CD14-positive monocyte (primary cell): ENCODE measurements at regions not wholly inside any gene's neighbourhood (a gene's known extent, or its start where the extent isn't known, plus 50 kb on each side); places are given as distances from the start of the nearest gene placed in this dataset.

Experiments
- DNase-seq, 3 donors: peaks; one replicate each; pipeline ENCODE4 v3.0.0-alpha.2; 2011 to 2022
- H2AFZ ChIP-seq: 2 replicates; pipeline ENCODE4 v1.6.0; 2012; ENCODE audit warnings: mild to moderate bottlenecking, low read depth, low read length, inconsistent platforms; ENCODE audit not compliant: insufficient read depth, poor library complexity, severe bottlenecking
- H3K27ac ChIP-seq, 2 donors: 1 replicate in 1 of 2; 2 replicates in 1 of 2; pipeline ENCODE4 v1.5.1; 2012 to 2013; ENCODE audit warnings: low read length in 2 of 2, control low read depth in 1 of 2, inconsistent platforms in 1 of 2, low read depth in 1 of 2, mild to moderate bottlenecking in 1 of 2
- H3K27me3 ChIP-seq, 2 donors: one replicate each; pipeline versions ENCODE4 v1.6.0 to v1.6.1; 2011 to 2013; ENCODE audit warnings: low read length in 2 of 2; ENCODE audit not compliant: control insufficient read depth in 2 of 2, insufficient read depth in 2 of 2
- H3K36me3 ChIP-seq, 2 donors: replicated peaks in 1 of 2; 1 replicate in 1 of 2; 2 replicates in 1 of 2; pipeline versions ENCODE4 v1.5.1 to v1.6.1; 2012 to 2013; ENCODE audit warnings: low read length in 2 of 2, control low read depth in 1 of 2, inconsistent platforms in 1 of 2, mild to moderate bottlenecking in 1 of 2; ENCODE audit not compliant: insufficient read depth in 2 of 2, control insufficient read depth in 1 of 2
- H3K4me1 ChIP-seq, 2 donors: 1 replicate in 1 of 2; 2 replicates in 1 of 2; pipeline versions ENCODE4 v1.5.1 to v1.6.1; 2012 to 2013; ENCODE audit warnings: low read length in 2 of 2, control low read depth in 1 of 2, inconsistent platforms in 1 of 2, mild to moderate bottlenecking in 1 of 2, moderate library complexity in 1 of 2; ENCODE audit not compliant: insufficient read depth in 2 of 2, control insufficient read depth in 1 of 2
- H3K4me2 ChIP-seq: replicated peaks from 2 replicates; pipeline ENCODE3; 2012; ENCODE audit warnings: low read length, moderate library complexity, mild to moderate bottlenecking; ENCODE audit not compliant: poor library complexity, severe bottlenecking; ENCODE audit errors: extremely low read depth
- H3K4me3 ChIP-seq, 3 experiments: fragments of 200-600 bp in 1 of 3; sonication (generic) in 1 of 3; replicated peaks in 1 of 3; 1 replicate in 2 of 3; 2 replicates in 1 of 3; pipeline ENCODE4 v1.5.1; 2011 to 2013; ENCODE audit warnings: low read length in 3 of 3, mild to moderate bottlenecking in 3 of 3, control low read depth in 2 of 3, low read depth in 2 of 3, inconsistent platforms in 1 of 3, moderate library complexity in 1 of 3
- H3K79me2 ChIP-seq: 2 replicates; pipeline ENCODE4 v1.6.0; 2012; ENCODE audit warnings: mild to moderate bottlenecking, control low read depth, inconsistent platforms, low read length, moderate library complexity; ENCODE audit not compliant: insufficient read depth
- H3K9ac ChIP-seq: 2 replicates; pipeline ENCODE4 v1.6.0; 2017; ENCODE audit warnings: low read length, mild to moderate bottlenecking; ENCODE audit not compliant: insufficient read depth, poor library complexity, severe bottlenecking
- H3K9me3 ChIP-seq, 2 donors: replicated peaks in 1 of 2; 1 replicate in 1 of 2; 2 replicates in 1 of 2; pipeline versions ENCODE4 v1.5.1 to v1.6.1; 2012 to 2013; ENCODE audit warnings: low read length in 2 of 2, control low read depth in 1 of 2; ENCODE audit not compliant: control insufficient read depth in 1 of 2, insufficient read depth in 1 of 2
- H4K20me1 ChIP-seq: 2 replicates; pipeline ENCODE4 v1.6.0; 2012; ENCODE audit warnings: mild to moderate bottlenecking, low read length, control low read depth, moderate library complexity; ENCODE audit not compliant: insufficient read depth
- H3K27ac Mint-ChIP-seq, 7 donors: one replicate each; pipeline ENCODE4 v1.8.0; 2020; ENCODE audit warnings: mild to moderate bottlenecking in 7 of 7, mixed read lengths in 7 of 7, moderate library complexity in 6 of 7, inconsistent platforms in 2 of 7
- H3K27me3 Mint-ChIP-seq, 3 donors: one replicate each; pipeline ENCODE4 v1.8.0; 2021 to 2022; ENCODE audit warnings: low read depth in 3 of 3, mild to moderate bottlenecking in 3 of 3, mixed read lengths in 3 of 3, moderate library complexity in 3 of 3, inconsistent platforms in 1 of 3
- H3K36me3 Mint-ChIP-seq, 2 donors: one replicate each; pipeline ENCODE4 v1.8.0; 2020; ENCODE audit warnings: mixed read lengths in 2 of 2, inconsistent platforms in 1 of 2, mild to moderate bottlenecking in 1 of 2
- H3K4me1 Mint-ChIP-seq: one replicate; pipeline ENCODE4 v1.8.0; 2020; ENCODE audit warnings: mild to moderate bottlenecking, mixed read lengths
- H3K4me3 Mint-ChIP-seq, 2 donors: one replicate each; pipeline ENCODE4 v1.8.0; 2020; ENCODE audit warnings: mild to moderate bottlenecking in 2 of 2, mixed read lengths in 2 of 2, moderate library complexity in 1 of 2
- H3K9me3 Mint-ChIP-seq, 7 donors: one replicate each; pipeline ENCODE4 v1.8.0; 2020 to 2022; ENCODE audit warnings: mixed read lengths in 7 of 7, mild to moderate bottlenecking in 6 of 7, moderate library complexity in 6 of 7, inconsistent platforms in 2 of 7
- WGBS: methylation state at CpG from one replicate; pipeline ENCODE4 v1.1.5; 2013; ENCODE audit warnings: missing lambda C conversion rate; ENCODE audit not compliant: insufficient coverage; 5-methylcytosine and 5-hydroxymethylcytosine counted together
- intact Hi-C, 2 donors: fragments of 100-400 bp; cut with micrococcal nuclease; formaldehyde crosslinking; loops; one replicate each; pipeline versions ENCODE4 v1.15.0 to v1.15.1; 2023
- TF ChIP-seq, protein P1 (sequence below): fragments of 200-600 bp; IDR thresholded peaks from one replicate; pipeline ENCODE4 v1.8.0; 2022; ENCODE audit warnings: antibody characterized with exemption, mild to moderate bottlenecking

DNA sequence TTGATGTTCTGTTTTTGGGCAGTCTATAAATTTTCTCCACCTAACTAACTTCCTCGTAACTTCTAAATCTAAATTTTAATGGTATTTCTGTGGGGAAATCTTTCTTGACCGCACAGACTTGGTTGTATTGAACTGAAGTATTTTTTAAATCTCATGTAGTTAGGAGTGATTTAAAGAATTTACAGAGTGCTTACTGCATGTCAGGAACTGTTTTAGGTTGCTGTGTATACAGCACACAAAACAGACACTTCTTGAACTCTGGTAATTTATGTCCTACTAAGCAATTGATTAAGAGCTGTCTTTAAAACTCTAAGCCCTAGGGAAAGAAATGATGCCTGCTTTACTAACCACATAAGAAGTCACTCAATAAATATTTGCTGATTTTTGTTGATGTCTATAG, 1350.2 kb downstream of the ZPLD1 start:
- DNase-seq = no peak

DNA sequence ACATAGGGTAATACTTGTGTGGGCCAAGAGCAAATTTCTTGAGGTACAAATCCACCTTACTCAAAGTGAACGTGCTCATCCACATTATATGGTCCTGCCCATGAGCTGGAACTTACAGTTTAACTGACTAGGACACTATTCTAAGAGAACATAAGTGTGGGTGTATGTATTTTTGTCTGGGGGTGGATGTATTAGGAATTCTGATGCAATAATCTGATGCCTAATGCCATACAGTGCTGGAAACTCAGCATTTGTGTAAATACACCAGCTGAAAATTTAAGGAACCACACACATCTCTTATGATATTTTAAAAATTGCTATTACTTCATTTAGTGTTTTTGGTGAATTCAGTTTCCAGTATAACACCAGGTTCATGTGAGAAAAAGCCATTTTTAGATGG, 1350.7 kb downstream of the ZPLD1 start:
- no peak for DNase-seq
- no peak overlapping the region for H3K27ac ChIP-seq
- H3K4me1 ChIP-seq = no peaks in the 10 kb centered on the region
- Mint-ChIP-seq H3K27me3 (no peaks in the 10 kb centered on the region), H3K9me3 (no peaks in the 10 kb centered on the region), H3K4me1 (no peaks in the 10 kb centered on the region), H3K4me3 (no peak overlapping the region), H3K27ac (no peak overlapping the region), H3K36me3 (no peaks in the 10 kb centered on the region)
- intact Hi-C loops = no loop called here
- H3K9me3 ChIP-seq = peaks cover 0 to 3% of the 10 kb centered on the region in 2 donors
- TF ChIP-seq, protein P1, sequence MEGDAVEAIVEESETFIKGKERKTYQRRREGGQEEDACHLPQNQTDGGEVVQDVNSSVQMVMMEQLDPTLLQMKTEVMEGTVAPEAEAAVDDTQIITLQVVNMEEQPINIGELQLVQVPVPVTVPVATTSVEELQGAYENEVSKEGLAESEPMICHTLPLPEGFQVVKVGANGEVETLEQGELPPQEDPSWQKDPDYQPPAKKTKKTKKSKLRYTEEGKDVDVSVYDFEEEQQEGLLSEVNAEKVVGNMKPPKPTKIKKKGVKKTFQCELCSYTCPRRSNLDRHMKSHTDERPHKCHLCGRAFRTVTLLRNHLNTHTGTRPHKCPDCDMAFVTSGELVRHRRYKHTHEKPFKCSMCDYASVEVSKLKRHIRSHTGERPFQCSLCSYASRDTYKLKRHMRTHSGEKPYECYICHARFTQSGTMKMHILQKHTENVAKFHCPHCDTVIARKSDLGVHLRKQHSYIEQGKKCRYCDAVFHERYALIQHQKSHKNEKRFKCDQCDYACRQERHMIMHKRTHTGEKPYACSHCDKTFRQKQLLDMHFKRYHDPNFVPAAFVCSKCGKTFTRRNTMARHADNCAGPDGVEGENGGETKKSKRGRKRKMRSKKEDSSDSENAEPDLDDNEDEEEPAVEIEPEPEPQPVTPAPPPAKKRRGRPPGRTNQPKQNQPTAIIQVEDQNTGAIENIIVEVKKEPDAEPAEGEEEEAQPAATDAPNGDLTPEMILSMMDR = no peak
- H3K27me3 ChIP-seq = no peaks in the 10 kb centered on the region
- no peaks in the 10 kb centered on the region for H3K36me3 ChIP-seq
- H3K9ac ChIP-seq = no peak overlapping the region
- H3K4me3 ChIP-seq = no peak overlapping the region
- H2AFZ ChIP-seq = no peak overlapping the region
- H3K79me2 ChIP-seq = no peaks in the 10 kb centered on the region
- H3K4me2 ChIP-seq = no peak overlapping the region
- no peaks in the 10 kb centered on the region for H4K20me1 ChIP-seq
- no CpG with 5 or more reads among the region's 1 CpG for WGBS

More for the DNA sequence above, 1350.2 kb downstream of the ZPLD1 start:
- Histone ChIP-seq H3K9me3 (peaks cover 0 to 3% of the 10 kb centered on the region in 2 donors), H3K27ac (no peak overlapping the region), H2AFZ (no peak overlapping the region), H3K4me1 (no peaks in the 10 kb centered on the region), H3K4me3 (no peak overlapping the region), H4K20me1 (no peaks in the 10 kb centered on the region), H3K36me3 (no peaks in the 10 kb centered on the region), H3K79me2 (no peaks in the 10 kb centered on the region), H3K4me2 (no peak overlapping the region), H3K9ac (no peak overlapping the region), H3K27me3 (no peaks in the 10 kb centered on the region)
- Mint-ChIP-seq H3K27ac (no peak overlapping the region), H3K36me3 (no peaks in the 10 kb centered on the region), H3K4me3 (no peak overlapping the region), H3K27me3 (no peaks in the 10 kb centered on the region), H3K4me1 (no peaks in the 10 kb centered on the region), H3K9me3 (no peaks in the 10 kb centered on the region)
- TF ChIP-seq, protein P1 = no peak
- intact Hi-C loops = no loop called here
- WGBS = 60% methylated on average over 1 of the region's 2 CpGs
